ENCODE measurements at regions not wholly inside any gene's neighbourhood (a gene's known extent, or its start where the extent isn't known, plus 50 kb on each side); places are given as distances from the start of the nearest gene placed in this dataset.

GRCh38 chr2:78407960-78408794 is 617.3 kb upstream of the REG3G start:
- TF ChIP-seq CTCF (conservative IDR thresholded peaks at IDR 0.05 in 1 of 2, IDR thresholded peaks at IDR 0.05 in 1 of 2; ENCODE audit: low read depth in 1 of 2, low read length in 2 of 2) (no peak), EZH2 (IDR thresholded peaks at IDR 0.05; ENCODE audit: low read length, missing control alignments) (no peak)
